HG03196 (cell line): ENCODE measurements at regions not wholly inside any gene's neighbourhood (a gene's known extent, or its start where the extent isn't known, plus 50 kb on each side); places are given as distances from the start of the nearest gene placed in this dataset.

Source experiments
- ATAC-seq: cut with Tn5 transposase; IDR thresholded peaks from one replicate; pipeline ENCODE4 v1.9.1; 2021; ENCODE audit not compliant: unreplicated experiment

DNA sequence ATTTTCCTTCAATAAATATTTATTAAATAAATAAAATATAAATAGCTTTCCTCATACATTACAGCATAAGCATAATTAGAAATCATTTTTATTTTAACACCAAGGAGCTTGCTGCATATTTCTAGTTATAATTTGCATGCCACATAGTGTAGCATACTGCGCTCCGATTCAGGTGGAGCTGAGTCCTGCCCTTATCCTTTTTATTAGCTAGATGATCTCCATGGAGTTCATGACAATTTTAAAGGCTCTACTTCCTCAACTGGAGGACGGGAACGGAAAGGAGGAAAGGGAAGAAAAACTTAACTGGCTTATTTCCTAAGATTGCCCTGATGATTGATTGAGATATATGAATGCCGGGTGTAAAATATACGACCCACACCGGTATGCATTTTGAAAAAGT, 385.2 kb downstream of the PLK2 start:
- ATAC-seq: no peak

DNA sequence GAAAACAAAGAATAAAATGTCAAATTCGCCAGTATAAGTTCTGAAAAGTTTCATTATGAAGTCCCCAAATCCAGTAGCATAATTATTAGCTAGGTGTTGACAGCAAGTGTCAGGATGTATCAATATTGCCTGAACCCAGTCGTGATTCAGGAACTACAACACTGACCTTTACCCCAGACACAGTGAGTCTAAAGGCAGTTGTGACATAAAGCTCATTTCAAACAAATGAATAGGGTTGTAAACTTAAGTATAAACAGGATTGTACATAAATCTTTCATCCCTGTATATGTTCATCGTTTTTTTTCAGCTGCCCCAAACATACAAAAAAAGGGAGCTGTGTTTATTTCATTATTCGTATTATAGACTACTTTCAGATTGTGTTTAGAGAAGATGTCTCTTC, 385.7 kb downstream of the PLK2 start:
- ATAC-seq: no peak

DNA sequence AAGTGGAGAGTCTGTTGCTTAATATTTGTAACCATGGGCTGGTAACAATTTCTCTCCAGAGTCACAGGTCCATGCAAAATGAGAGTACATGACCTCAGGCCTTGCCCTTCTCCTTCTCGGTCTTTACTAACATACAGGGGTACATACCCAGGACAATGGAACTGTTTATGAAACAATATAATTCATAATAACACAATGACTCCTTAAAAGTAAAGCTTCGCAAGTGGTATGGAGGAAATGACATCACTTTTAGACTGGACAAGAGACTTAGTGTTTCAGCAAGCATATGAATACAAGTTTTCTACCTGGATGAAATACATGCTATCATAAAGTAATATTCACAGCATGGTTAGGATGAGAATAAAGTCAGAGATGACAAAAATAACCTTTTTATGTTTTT, 386.6 kb downstream of the PLK2 start:
- ATAC-seq: no peak

GRCh38 chr5:58072300-58072965, 387.5 kb downstream of the PLK2 start:
- no peak for ATAC-seq

GRCh38 chr5:58071566-58071965, 388.3 kb downstream of the PLK2 start:
- no peak for ATAC-seq

- no peak for ATAC-seq
Observed at GRCh38 chr5:58069846-58070245, 390.0 kb downstream of the PLK2 start.

- no peak for ATAC-seq
Observed at GRCh38 chr5:58069016-58069705, 390.7 kb downstream of the PLK2 start.

DNA sequence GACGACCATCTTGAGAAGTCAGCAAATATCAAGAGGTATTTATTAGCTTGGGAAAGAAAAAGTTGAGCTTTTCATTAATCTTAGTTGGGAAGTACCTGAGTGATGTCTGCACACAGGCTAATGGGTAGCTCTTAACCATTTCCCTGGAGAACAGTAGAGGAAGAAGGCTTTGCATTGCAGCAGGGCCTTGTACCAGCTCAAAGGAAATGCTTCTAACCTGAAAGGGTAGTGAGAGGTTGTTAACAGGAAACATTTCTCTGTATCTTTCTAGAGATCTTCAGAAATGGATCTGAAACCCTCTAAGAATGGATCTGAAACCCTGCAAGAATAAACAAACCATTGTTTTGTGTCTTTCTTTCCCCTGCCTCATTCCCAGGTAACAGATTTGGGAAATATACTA, 393.3 kb downstream of the PLK2 start:
- no peak for ATAC-seq

DNA sequence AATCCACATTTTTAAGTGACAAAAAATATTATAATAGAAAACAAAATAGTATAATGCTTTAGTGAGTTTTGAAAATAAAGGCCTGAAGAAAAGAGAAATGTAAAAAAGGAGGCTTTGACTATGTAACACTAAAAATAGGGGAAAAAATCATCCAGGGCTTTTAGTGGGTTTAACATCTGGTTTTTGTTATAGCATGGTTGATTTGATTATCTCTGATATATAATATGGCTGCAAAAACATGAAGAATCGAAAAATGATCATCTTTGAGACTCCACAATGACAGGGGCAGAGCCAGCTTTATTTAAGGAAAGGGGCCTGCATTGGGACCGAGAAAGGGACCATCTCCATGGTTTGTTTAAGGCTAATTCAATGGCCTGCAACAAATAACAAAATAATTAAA, 393.8 kb downstream of the PLK2 start:
- ATAC-seq: no peak

DNA sequence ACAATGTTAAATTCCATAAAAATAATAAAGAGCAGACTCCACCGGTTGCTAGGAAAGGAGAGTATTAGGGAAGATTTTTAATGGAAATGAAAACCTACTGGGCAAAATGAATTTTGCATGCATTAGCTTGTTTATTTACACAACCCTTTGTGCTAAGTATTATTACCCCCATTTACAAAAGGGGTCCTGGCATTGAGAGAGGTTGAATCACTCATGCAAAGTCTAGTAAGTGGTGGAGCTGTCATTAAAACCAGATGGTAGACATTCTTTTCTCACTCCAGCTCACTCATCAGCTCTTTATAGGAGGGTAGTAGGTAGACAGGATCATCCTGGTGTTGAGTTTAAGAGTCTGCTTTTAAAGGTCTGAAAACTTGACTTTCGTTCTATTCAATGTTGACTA, 395.1 kb downstream of the PLK2 start:
- ATAC-seq: no peak

DNA sequence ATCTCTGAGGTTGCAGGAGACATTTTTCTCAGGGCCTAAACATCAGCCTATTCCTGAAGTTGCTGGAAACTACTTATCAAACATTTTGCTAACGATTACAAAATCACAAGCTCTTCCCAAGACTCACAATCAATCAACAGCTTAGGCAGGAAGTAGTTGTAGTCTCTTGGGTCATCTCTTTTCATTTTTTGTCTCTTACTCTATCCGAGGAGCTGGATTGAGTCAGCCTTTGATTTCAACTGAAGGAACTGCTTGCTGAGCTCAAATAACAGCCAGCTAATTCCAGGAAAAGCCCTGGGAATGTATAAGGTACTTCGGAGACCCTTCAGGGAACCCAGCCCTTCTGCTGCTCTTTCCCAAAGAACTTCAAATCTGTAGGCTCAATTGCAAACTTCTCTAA, 398.9 kb downstream of the PLK2 start:
- no peak for ATAC-seq

- ATAC-seq: no peak
Observed at GRCh38 chr5:58057324-58057723, 402.6 kb downstream of the PLK2 start.

- no peak for ATAC-seq
Observed at GRCh38 chr5:58056546-58056945, 403.3 kb downstream of the PLK2 start.

- no peak for ATAC-seq
Observed at GRCh38 chr5:58054018-58054417, 405.9 kb downstream of the PLK2 start.

DNA sequence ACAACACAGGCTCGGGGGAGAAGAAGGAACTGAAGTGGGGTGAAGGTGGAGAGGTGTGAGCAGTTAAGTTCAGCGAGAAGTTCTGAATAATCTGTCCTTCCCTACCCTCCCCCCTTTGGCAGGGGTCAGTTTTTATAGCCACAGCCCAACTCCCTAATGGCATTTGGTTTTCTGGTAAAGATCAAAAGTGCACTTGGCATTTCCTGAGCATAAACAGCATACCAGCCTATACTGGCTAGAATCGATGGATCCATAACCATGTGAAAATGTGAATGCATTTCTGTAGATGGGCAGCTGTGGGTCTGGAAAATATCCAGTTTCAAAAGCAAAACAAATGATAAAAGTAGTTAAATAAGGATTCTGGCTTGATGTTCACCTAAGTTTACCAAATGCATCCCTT, 410.9 kb downstream of the PLK2 start:
- no peak for ATAC-seq

GRCh38 chr5:58048185-58048925, 411.5 kb downstream of the PLK2 start:
- ATAC-seq: no peak

GRCh38 chr5:58046371-58046770, 413.5 kb downstream of the PLK2 start:
- no peak for ATAC-seq

GRCh38 chr5:58044166-58044565, 415.7 kb downstream of the PLK2 start:
- ATAC-seq: no peak

- no peak for ATAC-seq
Observed at GRCh38 chr5:58043032-58043945, 416.6 kb downstream of the PLK2 start.

- no peak for ATAC-seq
Observed at GRCh38 chr5:58041884-58042283, 418.0 kb downstream of the PLK2 start.

DNA sequence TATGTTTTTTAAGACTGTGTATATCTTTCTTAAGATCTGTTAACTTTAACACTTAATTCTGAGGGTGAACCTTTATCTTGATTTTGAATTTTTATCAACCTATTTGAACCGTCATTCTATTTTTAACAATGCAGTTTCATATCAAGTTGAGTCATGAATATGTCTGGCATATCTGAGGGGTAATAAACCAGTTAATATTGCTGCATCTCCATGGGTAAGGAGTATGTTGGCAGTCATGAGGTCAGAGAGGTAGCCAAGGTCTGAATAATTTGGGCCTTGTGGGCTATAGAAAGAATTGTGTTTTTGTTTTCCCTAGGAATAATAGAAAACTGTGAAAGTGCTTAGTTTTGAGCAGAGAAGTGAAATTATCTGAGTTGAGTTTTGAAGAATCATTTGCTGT, 419.0 kb downstream of the PLK2 start:
- ATAC-seq: no peak
